HEK293 (cell line): ENCODE measurements at regions not wholly inside any gene's neighbourhood (a gene's known extent, or its start where the extent isn't known, plus 50 kb on each side); places are given as distances from the start of the nearest gene placed in this dataset.

Experiments used
- CTCF ChIA-PET: fragments of 350-600 bp; formaldehyde crosslinking; extraction: SDS; loops from one replicate; lab custom pipeline; 2021; ENCODE audit warnings: antibody characterized with exemption; lab: Yijun Ruan, JAX
- POLR2A ChIA-PET: fragments of 300-600 bp; formaldehyde crosslinking; extraction: SDS; loops from one replicate; lab custom pipeline; 2020; ENCODE audit warnings: antibody characterized with exemption, inconsistent platforms; lab: Yijun Ruan, JAX
- H3K27ac ChIP-seq: fragments of 200-500 bp; sonication (Bioruptor generic); 2 replicates; pipeline ENCODE4 v1.5.1; 2014; ENCODE audit warnings: low read depth, low read length, control low read depth, inconsistent platforms; ENCODE audit errors: extremely low read depth
- H3K36me3 ChIP-seq, 2 experiments: fragments of 200-500 bp in 1 of 2; sonication (Bioruptor generic) in 1 of 2; 1 replicate in 1 of 2; 2 replicates in 1 of 2; pipeline ENCODE4 v1.5.1; 2014 to 2017; ENCODE audit warnings: inconsistent platforms in 2 of 2, low read length in 2 of 2; ENCODE audit not compliant: control insufficient read depth in 2 of 2, insufficient read depth in 1 of 2
- H3K4me1 ChIP-seq: fragments of 200-500 bp; sonication (Bioruptor generic); 2 replicates; pipeline ENCODE4 v1.5.1; 2014; ENCODE audit warnings: mild to moderate bottlenecking, low read length, inconsistent platforms; ENCODE audit not compliant: control insufficient read depth, insufficient read depth
- H3K4me3 ChIP-seq: 2 replicates; pipeline ENCODE4 v1.5.1; 2011; ENCODE audit warnings: low read depth, mild to moderate bottlenecking, control low read depth, low read length, moderate library complexity
- H3K9me3 ChIP-seq: fragments of 200-500 bp; sonication (Bioruptor generic); 2 replicates; pipeline ENCODE4 v1.5.1; 2014; ENCODE audit warnings: low read depth, low read length, inconsistent platforms; ENCODE audit not compliant: control insufficient read depth, insufficient read depth
- IKZF3 ChIP-seq: fragments of 450-650 bp; IDR thresholded peaks from 2 replicates; pipeline ENCODE4 v1.5.0; 2018; ENCODE audit warnings: missing biosample characterization, mild to moderate bottlenecking, missing genetic modification characterization, moderate library complexity
- PBX3 ChIP-seq: sonication (generic); formaldehyde crosslinking; IDR thresholded peaks from 2 replicates; pipeline ENCODE4 v1.8.1; 2022; ENCODE audit warnings: mild to moderate bottlenecking, moderate library complexity, missing genetic modification reagents
- ZBTB21 ChIP-seq: fragments of 450-650 bp; formaldehyde crosslinking; IDR thresholded peaks from 2 replicates; pipeline ENCODE4 v1.5.1; 2017; ENCODE audit warnings: missing biosample characterization, missing genetic modification characterization
- ZBTB26 ChIP-seq: fragments of 450-650 bp; formaldehyde crosslinking; optimal IDR thresholded peaks from 2 replicates; pipeline ENCODE3; 2016; ENCODE audit warnings: missing biosample characterization, mild to moderate bottlenecking, missing genetic modification characterization
- ZBTB7A ChIP-seq: fragments of 450-650 bp; formaldehyde crosslinking; IDR thresholded peaks from 2 replicates; pipeline ENCODE4 v1.5.1; 2016; ENCODE audit warnings: low read depth, missing biosample characterization, missing genetic modification characterization
- ZBTB8A ChIP-seq: fragments of 450-650 bp; formaldehyde crosslinking; IDR thresholded peaks from 2 replicates; pipeline ENCODE4 v1.5.1; 2016; ENCODE audit warnings: missing biosample characterization, missing genetic modification characterization
- ZNF292 ChIP-seq: fragments of 450-650 bp; formaldehyde crosslinking; IDR thresholded peaks from 2 replicates; pipeline ENCODE4 v1.5.1; 2016; ENCODE audit warnings: low read depth, missing biosample characterization, missing genetic modification characterization, borderline replicate concordance
- ZNF350 ChIP-seq: fragments of 450-650 bp; formaldehyde crosslinking; IDR thresholded peaks from 2 replicates; pipeline ENCODE4 v1.5.0; 2017; ENCODE audit warnings: missing biosample characterization, mild to moderate bottlenecking, missing genetic modification characterization
- ZNF391 ChIP-seq: fragments of 450-650 bp; formaldehyde crosslinking; IDR thresholded peaks from 2 replicates; pipeline ENCODE4 v1.5.1; 2016; ENCODE audit warnings: low read depth, missing biosample characterization, missing genetic modification characterization, borderline replicate concordance
- ZNF394 ChIP-seq: fragments of 450-650 bp; formaldehyde crosslinking; IDR thresholded peaks from 2 replicates; pipeline ENCODE4 v1.5.1; 2016; ENCODE audit warnings: missing biosample characterization, missing genetic modification characterization, mild to moderate bottlenecking, moderate library complexity, borderline replicate concordance
- ZNF521 ChIP-seq: fragments of 450-650 bp; formaldehyde crosslinking; IDR thresholded peaks from 2 replicates; pipeline ENCODE4 v1.5.1; 2017; ENCODE audit warnings: missing biosample characterization, mild to moderate bottlenecking, missing genetic modification characterization
- ZNF529 ChIP-seq: fragments of 450-650 bp; formaldehyde crosslinking; IDR thresholded peaks from 2 replicates; pipeline ENCODE4 v1.5.1; 2017; ENCODE audit warnings: missing genetic modification characterization, missing biosample characterization; ENCODE audit not compliant: insufficient replicate concordance
- ZNF530 ChIP-seq: fragments of 450-650 bp; formaldehyde crosslinking; IDR thresholded peaks from 2 replicates; pipeline ENCODE4 v1.5.1; 2016; ENCODE audit warnings: low read depth, missing biosample characterization, missing genetic modification characterization
- ZNF843 ChIP-seq: fragments of 450-650 bp; formaldehyde crosslinking; IDR thresholded peaks from 2 replicates; pipeline ENCODE4 v1.5.1; 2016; ENCODE audit warnings: missing biosample characterization, missing genetic modification characterization
- TF ChIP-seq, protein P1 (sequence below): fragments of 450-650 bp; formaldehyde crosslinking; IDR thresholded peaks from 2 replicates; pipeline ENCODE4 v1.5.1; 2017; ENCODE audit warnings: missing biosample characterization, mild to moderate bottlenecking, missing genetic modification characterization, moderate library complexity

DNA sequence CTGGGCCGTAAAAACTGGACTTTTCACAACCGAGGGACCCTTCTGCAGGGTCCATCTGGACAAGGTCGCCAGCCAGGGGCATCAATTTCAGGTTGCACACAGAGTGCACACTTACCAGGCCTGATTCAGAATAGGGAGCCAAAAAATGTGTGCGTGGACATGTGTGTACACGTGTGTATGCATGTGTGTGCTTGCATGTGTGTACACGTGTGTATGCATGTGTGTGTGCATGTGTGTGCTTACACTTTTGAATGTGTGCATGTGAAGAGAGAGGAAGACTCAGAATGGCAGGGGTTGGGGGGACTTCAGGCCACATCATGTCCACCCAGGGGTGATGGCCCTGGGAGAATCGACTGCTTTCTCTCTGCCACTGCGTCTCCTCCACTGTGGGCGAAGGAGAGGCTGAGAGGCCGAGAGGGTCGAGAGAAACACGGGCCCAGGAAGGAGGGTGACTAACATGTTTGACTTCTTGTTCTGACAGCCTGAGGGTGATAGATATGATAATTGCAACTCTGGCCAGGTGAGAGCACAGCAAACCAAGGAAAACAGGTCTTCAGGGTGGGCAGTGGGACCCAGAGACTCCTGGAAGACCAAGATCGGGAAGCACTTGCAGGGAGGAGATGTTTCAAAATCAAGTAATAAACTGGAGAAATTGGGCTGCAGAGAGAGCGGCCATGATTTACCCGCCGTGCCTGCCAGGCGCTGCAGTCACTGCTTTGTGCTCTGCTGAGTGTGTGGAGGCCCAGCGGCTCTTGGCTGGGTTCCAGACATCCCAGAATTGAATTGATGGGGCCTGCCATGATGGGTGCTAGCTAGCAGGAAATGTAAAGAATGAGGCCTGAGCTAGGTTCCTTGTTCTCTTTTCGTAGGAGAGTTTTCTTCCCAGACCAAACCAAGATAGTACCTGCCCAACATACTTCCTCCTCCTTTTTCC, 310.8 kb downstream of the QKI start (continued):
- no peak for TF ChIP-seq PBX3

- POLR2A ChIA-PET: no interaction called here
- H3K27ac ChIP-seq: no peak overlapping the region
- H3K9me3 ChIP-seq: no peaks in the 10 kb centered on the region
- CTCF ChIA-PET: no interaction called here
- H3K4me1 ChIP-seq: no peaks in the 10 kb centered on the region
- TF ChIP-seq ZNF843 (no peak), ZNF391 (tag by site-specific recombination) (no peak), ZNF292 (tag by site-specific recombination) (no peak), ZNF530 (no peak), ZNF529 (tag by site-specific recombination) (no peak), ZNF394 (tag by site-specific recombination) (no peak), ZBTB8A (tag by site-specific recombination) (no peak), ZBTB26 (tag by site-specific recombination) (no peak), IKZF3 (no peak), ZNF350 (no peak), ZBTB21 (tag by site-specific recombination) (no peak), ZNF521 (no peak)
- TF ChIP-seq, protein P1, sequence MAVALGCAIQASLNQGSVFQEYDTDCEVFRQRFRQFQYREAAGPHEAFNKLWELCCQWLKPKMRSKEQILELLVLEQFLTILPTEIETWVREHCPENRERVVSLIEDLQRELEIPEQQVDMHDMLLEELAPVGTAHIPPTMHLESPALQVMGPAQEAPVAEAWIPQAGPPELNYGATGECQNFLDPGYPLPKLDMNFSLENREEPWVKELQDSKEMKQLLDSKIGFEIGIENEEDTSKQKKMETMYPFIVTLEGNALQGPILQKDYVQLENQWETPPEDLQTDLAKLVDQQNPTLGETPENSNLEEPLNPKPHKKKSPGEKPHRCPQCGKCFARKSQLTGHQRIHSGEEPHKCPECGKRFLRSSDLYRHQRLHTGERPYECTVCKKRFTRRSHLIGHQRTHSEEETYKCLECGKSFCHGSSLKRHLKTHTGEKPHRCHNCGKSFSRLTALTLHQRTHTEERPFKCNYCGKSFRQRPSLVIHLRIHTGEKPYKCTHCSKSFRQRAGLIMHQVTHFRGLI (tag by site-specific recombination): no peak
- no peaks in the 10 kb centered on the region for H3K36me3 ChIP-seq
- no peak overlapping the region for H3K4me3 ChIP-seq
These were observed 309.7 kb downstream of the QKI start for GRCh38 chr6:163724196-163724595.

DNA sequence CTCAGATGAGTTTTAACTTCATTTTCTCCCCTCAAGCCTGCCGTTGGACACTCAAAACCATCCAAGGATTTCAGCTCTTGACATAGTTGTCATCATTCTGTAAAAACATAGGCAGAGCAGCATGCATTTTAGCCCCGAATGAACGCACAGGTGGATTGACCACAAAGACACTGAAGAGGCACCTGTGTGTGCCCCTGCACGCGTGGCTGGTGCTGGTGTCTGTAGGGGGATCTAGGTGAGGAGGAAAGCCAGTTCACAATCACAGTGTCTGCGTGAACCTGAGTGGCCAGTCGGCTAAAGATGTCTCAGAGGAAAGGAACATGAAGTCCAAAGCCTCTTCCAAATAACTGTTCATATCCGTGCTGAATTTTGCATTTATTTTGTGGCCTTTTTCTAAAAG, 309.2 kb downstream of the QKI start:
- no peak for TF ChIP-seq ZBTB7A (tag by site-specific recombination)
- TF ChIP-seq, all 188 proteins: peak for 0
- ChIA-PET CTCF (no interaction called here), POLR2A (no interaction called here)

More for the DNA sequence above, 309.2 kb downstream of the QKI start:
- Histone ChIP-seq H3K4me1 (no peaks in the 10 kb centered on the region), H3K4me3 (no peak overlapping the region), H3K27ac (no peak overlapping the region), H3K9me3 (no peaks in the 10 kb centered on the region), H3K36me3 (no peaks in the 10 kb centered on the region)
